Upper lobe of left lung (tissue), 6 donors: ENCODE measurements at regions not wholly inside any gene's neighbourhood (a gene's known extent, or its start where the extent isn't known, plus 50 kb on each side); places are given as distances from the start of the nearest gene placed in this dataset.

Source experiments
- ATAC-seq, 2 donors: fragments of 200-7000 bp; cut with Tn5 transposase; one replicate each; pipeline ENCODE4 v1.9.1; 2022; ENCODE audit warnings: mild to moderate bottlenecking in 2 of 2, moderate library complexity in 2 of 2; ENCODE audit not compliant: low FRiP score in 2 of 2
- DNase-seq, 2 donors: peaks; one replicate each; pipeline ENCODE4 v3.0.0-alpha.2; 2019 to 2020
- H3K27ac ChIP-seq, 4 donors: fragments of 200-600 bp; sonication (generic); one replicate each; pipeline ENCODE4 v1.5.1; 2016 to 2019
- H3K27me3 ChIP-seq, 4 donors: fragments of 200-600 bp; sonication (generic); one replicate each; pipeline ENCODE4 v1.5.1; 2017 to 2019
- H3K36me3 ChIP-seq, 4 donors: fragments of 200-600 bp; sonication (generic); one replicate each; pipeline ENCODE4 v1.5.1; 2016 to 2019
- H3K4me1 ChIP-seq, 4 donors: fragments of 200-600 bp; sonication (generic); one replicate each; pipeline ENCODE4 v1.5.1; 2018 to 2019
- H3K4me3 ChIP-seq, 4 donors: fragments of 200-600 bp; sonication (generic); one replicate each; pipeline ENCODE4 v1.5.1; 2017 to 2019; ENCODE audit warnings: mild to moderate bottlenecking in 2 of 4, moderate library complexity in 1 of 4
- H3K9me3 ChIP-seq, 4 donors: fragments of 200-600 bp; sonication (generic); one replicate each; pipeline ENCODE4 v1.5.1; 2018 to 2019
- EP300 ChIP-seq, 4 donors: sonication (generic); formaldehyde crosslinking; IDR thresholded peaks; one replicate each; pipeline ENCODE4 v1.5.1; 2017; ENCODE audit warnings: antibody characterized with exemption in 4 of 4, control low read depth in 2 of 4
- POLR2A ChIP-seq, 4 donors: fragments of 450-650 bp; IDR thresholded peaks; one replicate each; pipeline ENCODE4 v1.5.1; 2016 to 2017; ENCODE audit warnings: antibody characterized with exemption in 4 of 4, mild to moderate bottlenecking in 2 of 4
- POLR2AphosphoS5 ChIP-seq, 2 donors: sonication (generic); formaldehyde crosslinking; IDR thresholded peaks; one replicate each; pipeline ENCODE4 v1.5.1; 2017; ENCODE audit warnings: antibody characterized with exemption in 2 of 2
- WGBS, 2 donors: methylation state at CpG; one replicate each; pipeline ENCODE4 v1.1.5; 2017 to 2018; 5-methylcytosine and 5-hydroxymethylcytosine counted together
- TF ChIP-seq, protein P1 (sequence below), 6 experiments: fragments of 450-650 bp in 4 of 6; fragments of 200-600 bp in 2 of 6; sonication (generic) in 2 of 6; IDR thresholded peaks; one replicate each; pipeline ENCODE4 v1.5.1; 2016 to 2019; ENCODE audit warnings: antibody characterized with exemption in 6 of 6
- donor health status: DM: no; HTN: no; CAD: no; lungs with moderate emphysema.
- donor health status: DM: no; HTN: yes; CAD: no; lungs with severe emphysema.

DNA sequence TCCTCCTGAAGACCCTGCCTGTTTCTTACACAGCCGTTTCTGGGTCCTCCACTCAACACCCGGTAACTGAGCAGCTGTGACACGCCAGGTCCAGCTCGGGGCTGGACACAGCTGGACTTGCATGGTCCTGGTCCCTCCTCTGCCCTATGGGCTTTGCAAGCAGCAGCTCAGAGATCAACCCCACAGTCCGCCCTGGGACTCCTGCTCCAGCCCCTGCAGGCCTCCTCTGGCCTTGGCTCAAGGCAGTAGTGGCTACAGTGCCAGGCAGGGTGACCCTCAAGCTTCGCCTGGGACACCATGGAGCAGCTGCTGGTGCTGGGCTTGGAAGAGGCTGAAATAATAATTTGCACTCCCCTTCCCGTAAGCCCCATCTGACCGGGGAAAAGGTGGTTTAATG is 66.1 kb upstream of the OLFM1 start:
- Histone ChIP-seq H3K27me3 (no peaks in the 10 kb centered on the region), H3K36me3 (no peaks in the 10 kb centered on the region), H3K4me3 (no peak overlapping the region), H3K9me3 (no peaks in the 10 kb centered on the region), H3K27ac (no peak overlapping the region), H3K4me1 (peaks cover 0 to 9% (median 0%) of the 10 kb centered on the region in 4 donors)
- TF ChIP-seq EP300 (IDR thresholded peaks at IDR 0.05) = no peak
- TF ChIP-seq POLR2A (IDR thresholded peaks at IDR 0.05) = no peak
- no peak for TF ChIP-seq POLR2AphosphoS5 (IDR thresholded peaks at IDR 0.05)
- TF ChIP-seq, protein P1, sequence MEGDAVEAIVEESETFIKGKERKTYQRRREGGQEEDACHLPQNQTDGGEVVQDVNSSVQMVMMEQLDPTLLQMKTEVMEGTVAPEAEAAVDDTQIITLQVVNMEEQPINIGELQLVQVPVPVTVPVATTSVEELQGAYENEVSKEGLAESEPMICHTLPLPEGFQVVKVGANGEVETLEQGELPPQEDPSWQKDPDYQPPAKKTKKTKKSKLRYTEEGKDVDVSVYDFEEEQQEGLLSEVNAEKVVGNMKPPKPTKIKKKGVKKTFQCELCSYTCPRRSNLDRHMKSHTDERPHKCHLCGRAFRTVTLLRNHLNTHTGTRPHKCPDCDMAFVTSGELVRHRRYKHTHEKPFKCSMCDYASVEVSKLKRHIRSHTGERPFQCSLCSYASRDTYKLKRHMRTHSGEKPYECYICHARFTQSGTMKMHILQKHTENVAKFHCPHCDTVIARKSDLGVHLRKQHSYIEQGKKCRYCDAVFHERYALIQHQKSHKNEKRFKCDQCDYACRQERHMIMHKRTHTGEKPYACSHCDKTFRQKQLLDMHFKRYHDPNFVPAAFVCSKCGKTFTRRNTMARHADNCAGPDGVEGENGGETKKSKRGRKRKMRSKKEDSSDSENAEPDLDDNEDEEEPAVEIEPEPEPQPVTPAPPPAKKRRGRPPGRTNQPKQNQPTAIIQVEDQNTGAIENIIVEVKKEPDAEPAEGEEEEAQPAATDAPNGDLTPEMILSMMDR (IDR thresholded peaks at IDR 0.05) = no peak
- 80 to 91% methylated on average over 3 to 6 of the region's 8 CpGs for WGBS, 2 donors
- peak in 1 of 2 donors; percentile 42 for DNase-seq
- ATAC-seq = no peak

DNA sequence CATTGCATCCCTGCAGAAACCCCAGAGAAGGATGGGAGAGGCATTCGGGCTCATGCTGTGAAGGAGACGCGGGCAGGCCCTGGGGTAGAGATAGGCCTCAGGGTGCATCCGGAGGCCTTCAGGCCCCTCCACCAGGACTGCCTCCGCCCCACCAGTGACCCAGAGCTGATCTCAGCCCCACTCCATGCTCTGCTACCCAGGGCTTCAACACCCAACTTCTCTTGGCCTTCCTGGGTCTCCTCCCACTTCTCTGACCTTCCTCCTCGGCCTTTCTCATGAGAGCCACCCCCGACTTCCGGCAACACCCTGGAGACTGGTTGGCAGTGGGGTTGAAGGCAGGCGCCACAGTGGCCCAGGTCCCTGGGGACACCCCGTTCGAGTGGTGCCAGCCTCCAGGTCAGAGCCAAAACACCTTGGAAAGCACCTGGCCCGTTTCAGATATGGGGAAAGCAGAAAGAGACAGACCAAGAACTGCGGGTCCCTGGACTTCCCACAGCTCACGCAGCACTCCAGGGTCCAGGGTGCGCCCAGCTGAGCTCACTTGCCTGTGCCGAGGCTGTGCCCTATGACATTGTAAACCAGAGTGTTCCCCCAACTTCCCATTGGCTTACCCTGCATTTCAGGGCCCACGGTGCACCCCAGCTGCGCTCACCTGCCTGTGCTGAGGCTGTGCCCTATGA is 65.1 kb upstream of the OLFM1 start:
- H3K27ac ChIP-seq = no peak overlapping the region
- H3K27me3 ChIP-seq = no peaks in the 10 kb centered on the region
- DNase-seq (peak in 1 of 2 donors; percentile 46), ATAC-seq (no peak)
- 86 to 89% methylated on average over 13 to 18 of the region's 18 CpGs for WGBS, 2 donors
- no peak overlapping the region for H3K4me3 ChIP-seq
- TF ChIP-seq, protein P1 (IDR thresholded peaks at IDR 0.05) = no peak
- TF ChIP-seq EP300 (IDR thresholded peaks at IDR 0.05) (no peak), POLR2AphosphoS5 (IDR thresholded peaks at IDR 0.05) (no peak), POLR2A (IDR thresholded peaks at IDR 0.05) (no peak)
- H3K36me3 ChIP-seq = no peaks in the 10 kb centered on the region
- peaks cover 0 to 9% (median 0%) of the 10 kb centered on the region in 4 donors for H3K4me1 ChIP-seq
- no peaks in the 10 kb centered on the region for H3K9me3 ChIP-seq

DNA sequence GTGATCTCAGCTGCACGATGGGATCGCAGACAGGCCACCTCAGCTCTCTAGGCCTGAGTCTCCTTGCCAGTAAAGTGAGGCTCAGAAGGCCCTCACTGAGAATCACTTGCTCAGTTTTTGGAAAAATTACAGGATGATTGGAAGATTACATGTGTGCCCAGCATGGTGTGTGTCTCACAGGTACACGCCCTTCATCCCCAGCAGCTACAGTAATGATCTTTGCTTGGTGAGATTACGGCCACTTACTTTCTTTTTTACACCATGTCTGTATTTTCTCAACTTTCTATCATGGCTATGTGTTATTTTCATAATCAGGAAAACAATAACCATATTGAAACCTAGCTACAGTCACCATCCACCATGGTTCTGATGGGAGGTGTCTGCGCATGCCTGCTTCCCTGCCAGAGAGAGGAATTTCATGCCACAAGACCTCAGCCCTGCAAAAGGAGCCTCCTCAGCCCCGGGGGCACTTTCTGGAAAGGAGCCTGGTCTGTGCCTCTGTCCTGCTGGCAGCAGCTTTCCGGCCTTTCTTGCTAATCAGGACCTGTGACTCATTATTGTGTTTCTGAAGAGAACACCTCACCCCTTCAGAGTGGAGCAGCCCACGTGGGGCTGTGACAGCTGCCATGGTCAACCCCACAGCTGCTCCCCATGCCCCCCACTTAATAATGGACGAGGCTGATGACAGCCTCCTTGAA is 64.2 kb upstream of the OLFM1 start:
- no peaks in the 10 kb centered on the region for H3K36me3 ChIP-seq
- 55 to 68% methylated on average over 9 of the region's 9 CpGs for WGBS, 2 donors
- peak in 1 of 2 donors; percentile 48 for DNase-seq
- no peak for TF ChIP-seq EP300 (IDR thresholded peaks at IDR 0.05)
- no peak for TF ChIP-seq POLR2AphosphoS5 (IDR thresholded peaks at IDR 0.05)
- TF ChIP-seq, protein P1 (IDR thresholded peaks at IDR 0.05) = no peak
- no peak for TF ChIP-seq POLR2A (IDR thresholded peaks at IDR 0.05)
- H3K9me3 ChIP-seq = no peaks in the 10 kb centered on the region
- no peak overlapping the region for H3K4me3 ChIP-seq
- H3K4me1 ChIP-seq = peaks cover 0 to 9% (median 0%) of the 10 kb centered on the region in 4 donors
- peak in 1 of 2 donors; percentile 49 for ATAC-seq
- H3K27me3 ChIP-seq = no peaks in the 10 kb centered on the region
- H3K27ac ChIP-seq = no peak overlapping the region

DNA sequence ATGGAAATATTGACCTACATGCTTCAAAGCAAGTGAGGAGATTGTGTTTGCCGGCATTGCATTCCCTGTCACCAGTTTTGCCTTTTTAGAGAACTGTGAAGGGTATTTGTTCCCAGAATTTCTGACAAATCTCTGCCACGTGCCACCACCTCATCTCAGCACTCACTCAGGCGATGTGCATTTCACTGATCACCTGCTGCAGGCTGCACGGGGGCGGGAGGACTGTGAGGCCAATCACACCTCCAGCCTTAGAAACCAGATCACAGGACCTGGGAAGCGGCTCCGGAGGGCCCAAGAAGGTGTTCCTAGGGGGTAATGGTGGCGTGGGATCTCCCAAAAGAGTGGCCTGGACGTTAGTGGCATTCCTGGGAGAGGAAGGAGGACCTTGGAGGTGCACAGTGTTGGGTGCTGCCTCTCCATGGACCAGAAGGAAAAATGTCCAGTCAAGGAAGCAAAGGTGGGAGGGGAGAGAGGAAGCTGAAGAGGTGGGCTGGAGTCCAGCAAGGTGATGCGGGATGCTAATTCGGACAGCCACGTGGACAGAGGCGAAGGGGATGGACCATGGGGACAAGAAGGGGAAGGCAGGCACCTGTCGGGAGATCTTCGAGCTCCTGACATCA is 63.6 kb upstream of the OLFM1 start:
- Histone ChIP-seq H3K4me1 (peaks cover 0 to 9% (median 0%) of the 10 kb centered on the region in 4 donors), H3K9me3 (no peaks in the 10 kb centered on the region), H3K27me3 (no peaks in the 10 kb centered on the region), H3K4me3 (no peak overlapping the region), H3K36me3 (no peaks in the 10 kb centered on the region), H3K27ac (no peak overlapping the region)
- no peak for ATAC-seq
- no peak for TF ChIP-seq EP300 (IDR thresholded peaks at IDR 0.05)
- TF ChIP-seq POLR2A (IDR thresholded peaks at IDR 0.05) = no peak
- no peak for TF ChIP-seq POLR2AphosphoS5 (IDR thresholded peaks at IDR 0.05)
- TF ChIP-seq, protein P1 (IDR thresholded peaks at IDR 0.05) = no peak
- DNase-seq = peak in 1 of 2 donors; percentile 26
- WGBS, 2 donors = 69 to 71% methylated on average over 15 of the region's 15 CpGs
